ENCODE measurements at regions not wholly inside any gene's neighbourhood (a gene's known extent, or its start where the extent isn't known, plus 50 kb on each side); places are given as distances from the start of the nearest gene placed in this dataset.

DNA sequence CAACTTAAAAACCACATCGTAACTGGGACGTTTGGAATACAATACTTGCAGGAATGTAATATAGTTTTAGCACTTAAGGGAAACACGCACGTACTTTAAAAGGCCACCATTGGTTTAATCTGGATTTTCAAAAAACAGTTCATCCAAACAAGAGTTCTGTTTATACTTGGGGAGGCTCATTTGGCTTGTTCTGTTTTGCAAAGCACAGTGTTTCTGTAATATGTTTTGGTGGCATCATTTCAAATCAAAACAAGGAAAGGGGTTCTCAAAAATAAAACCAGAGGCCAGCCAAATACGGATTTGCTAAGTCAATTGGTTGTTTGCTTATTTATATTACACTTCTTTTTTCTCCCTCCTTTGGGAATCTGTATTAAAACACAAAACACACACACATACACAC, 656.1 kb upstream of the SOX9 start:
- Mint-ChIP-seq H3K4me1 (ENCODE audit: low read depth) (no peaks in the 10 kb centered on the region), H3K9me3 (peaks cover 8% of the 10 kb centered on the region), H3K27ac (no peak overlapping the region), H3K4me3 (no peak overlapping the region), H3K36me3 (no peaks in the 10 kb centered on the region), H3K27me3 (no peaks in the 10 kb centered on the region)
- ChIA-PET POLR2A (no interaction called here), CTCF (no interaction called here)
- intact Hi-C loops (cut with micrococcal nuclease), result no loop called here
- DNase-seq, result no peak

DNA sequence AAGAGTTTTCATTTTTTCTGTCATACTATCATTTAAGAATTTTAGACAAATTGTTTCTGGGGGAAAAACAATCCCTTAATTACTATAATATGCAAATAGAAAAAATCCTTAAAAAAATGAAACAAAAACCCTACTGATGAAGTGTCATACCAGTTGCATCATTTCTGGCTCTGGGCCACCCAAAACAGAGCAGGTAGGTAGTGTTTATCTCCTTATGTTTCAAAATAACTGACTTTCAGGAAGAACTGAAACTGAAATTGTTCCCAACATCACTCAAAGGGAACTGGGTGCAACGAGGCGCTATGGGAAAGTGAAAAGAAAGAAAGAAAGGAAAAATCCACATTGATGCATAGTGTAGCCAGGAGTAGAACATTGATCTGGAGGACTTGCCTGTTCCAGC, 653.1 kb upstream of the SOX9 start:
- Mint-ChIP-seq H3K36me3 (no peaks in the 10 kb centered on the region), H3K9me3 (peaks cover 6% of the 10 kb centered on the region), H3K27me3 (no peaks in the 10 kb centered on the region), H3K27ac (no peak overlapping the region), H3K4me1 (ENCODE audit: low read depth) (no peaks in the 10 kb centered on the region), H3K4me3 (no peak overlapping the region)
- ChIA-PET CTCF (no interaction called here), POLR2A (no interaction called here)
- intact Hi-C loops (cut with micrococcal nuclease), result no loop called here
- DNase-seq, result no peak

DNA sequence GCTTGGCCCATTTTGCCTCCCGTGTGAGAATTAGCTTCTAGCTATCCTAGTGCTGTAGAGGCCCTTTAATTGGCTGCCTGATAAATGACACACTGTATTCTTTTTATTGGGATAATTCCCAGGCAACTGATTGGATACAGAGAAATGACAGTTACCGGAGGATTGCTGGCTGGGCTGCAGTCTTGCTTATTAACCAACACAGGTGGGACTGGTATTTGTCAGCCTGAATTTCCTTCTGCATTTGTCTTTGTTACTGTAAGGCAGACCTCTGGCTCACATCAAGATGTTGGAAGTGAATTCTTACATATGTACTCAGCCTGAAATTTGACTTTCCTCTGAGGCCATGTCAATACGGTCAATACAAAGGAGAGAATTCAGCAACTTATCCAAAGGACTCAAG, 650.8 kb upstream of the SOX9 start:
- intact Hi-C loops (cut with micrococcal nuclease), result loop anchor here (10.0 kb wide), 1 partner anchor 645 kb away; no protein-coding TSS in a partner anchor
- Mint-ChIP-seq H3K27ac (no peak overlapping the region), H3K4me1 (ENCODE audit: low read depth) (no peaks in the 10 kb centered on the region), H3K4me3 (no peak overlapping the region), H3K27me3 (no peaks in the 10 kb centered on the region), H3K9me3 (no peaks in the 10 kb centered on the region), H3K36me3 (no peaks in the 10 kb centered on the region)
- ChIA-PET CTCF (no interaction called here), POLR2A (no interaction called here)
- DNase-seq, result no peak

DNA sequence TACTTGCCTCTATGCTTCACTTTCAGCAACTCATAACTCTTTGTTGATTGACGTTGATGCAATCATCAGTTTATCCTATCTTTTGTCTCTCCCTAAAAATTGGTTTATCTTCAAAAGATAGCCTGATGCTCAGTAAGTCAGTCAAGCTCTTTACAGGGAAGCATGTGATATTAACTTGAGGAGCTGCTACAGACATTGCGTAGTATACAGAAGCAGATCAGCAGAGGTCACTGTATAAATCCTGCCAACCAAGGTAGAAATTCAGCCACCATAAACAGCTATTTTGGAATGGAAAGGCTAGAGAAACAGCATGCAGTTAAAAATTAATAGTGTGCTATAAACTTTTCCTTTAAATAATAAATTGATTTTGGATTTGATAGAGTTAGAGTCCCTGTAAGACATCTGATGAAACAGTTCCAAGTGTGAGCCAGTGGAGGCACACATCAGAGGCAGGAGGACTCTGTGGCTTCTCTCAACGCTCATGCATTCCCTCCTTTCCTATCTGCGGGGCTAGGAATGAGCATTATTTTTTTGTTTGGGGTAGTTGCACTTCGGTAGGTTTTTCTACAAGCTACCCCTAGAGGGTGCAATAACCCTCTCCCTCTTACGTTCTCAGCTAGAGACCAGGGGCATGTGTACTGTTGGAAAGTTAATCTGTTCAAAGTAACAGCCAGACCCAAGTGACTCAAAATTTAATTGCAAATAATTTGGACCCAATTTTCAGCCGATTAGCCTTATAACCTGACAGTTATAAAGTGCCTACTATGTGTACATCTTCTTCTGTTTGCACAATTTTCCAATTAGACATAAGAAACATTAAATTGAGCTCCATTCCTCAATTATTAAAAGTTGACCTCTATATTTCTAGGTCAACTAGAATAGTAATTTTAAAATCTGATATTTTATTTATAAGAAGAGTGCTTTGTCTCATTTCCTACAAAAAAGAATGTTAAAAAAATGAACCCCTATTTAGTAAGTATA, 647.7 kb upstream of the SOX9 start:
- Mint-ChIP-seq H3K27ac (no peak overlapping the region), H3K36me3 (no peaks in the 10 kb centered on the region), H3K4me1 (ENCODE audit: low read depth) (no peaks in the 10 kb centered on the region), H3K9me3 (peaks cover 2% of the 10 kb centered on the region), H3K27me3 (no peaks in the 10 kb centered on the region), H3K4me3 (no peak overlapping the region)
- intact Hi-C loops (cut with micrococcal nuclease), result loop anchor here (10.0 kb wide), 1 partner anchor 642 kb away; no protein-coding TSS in a partner anchor
- no peak for DNase-seq
- ChIA-PET CTCF (interaction anchor here (0.9 to 1.2 kb wide), 2 partner anchors 12 to 1067 kb away, joined by 3 to 4 read pairs; no protein-coding TSS in a partner anchor), POLR2A (no interaction called here)

DNA sequence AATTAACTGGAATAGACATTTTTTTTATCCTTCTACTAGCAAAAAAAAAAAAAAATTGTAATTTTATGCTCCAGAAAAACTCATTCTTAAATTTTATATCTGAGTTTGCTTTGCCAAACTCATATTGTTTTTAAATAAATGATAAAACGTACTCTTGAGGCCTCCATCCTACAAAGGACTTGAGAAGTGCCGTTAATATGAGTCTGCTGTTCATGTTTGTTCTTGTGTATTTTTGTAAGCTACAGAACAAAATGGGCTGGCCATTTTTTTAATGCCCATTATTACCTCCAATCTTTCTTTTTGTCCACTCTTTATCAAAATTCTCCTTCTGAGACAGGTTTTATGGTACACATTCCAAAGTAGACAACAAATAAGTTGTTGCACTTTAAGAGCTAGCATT, 643.5 kb upstream of the SOX9 start:
- no peak for DNase-seq
- CTCF ChIA-PET, result no interaction called here
- POLR2A ChIA-PET, result no interaction called here
- Mint-ChIP-seq H3K9me3 (peaks cover 2% of the 10 kb centered on the region), H3K4me3 (no peak overlapping the region), H3K36me3 (no peaks in the 10 kb centered on the region), H3K27me3 (no peaks in the 10 kb centered on the region), H3K27ac (no peak overlapping the region), H3K4me1 (ENCODE audit: low read depth) (no peaks in the 10 kb centered on the region)
- intact Hi-C loops (cut with micrococcal nuclease), result loop anchor here (10.0 kb wide), 1 partner anchor 637 kb away; no protein-coding TSS in a partner anchor

DNA sequence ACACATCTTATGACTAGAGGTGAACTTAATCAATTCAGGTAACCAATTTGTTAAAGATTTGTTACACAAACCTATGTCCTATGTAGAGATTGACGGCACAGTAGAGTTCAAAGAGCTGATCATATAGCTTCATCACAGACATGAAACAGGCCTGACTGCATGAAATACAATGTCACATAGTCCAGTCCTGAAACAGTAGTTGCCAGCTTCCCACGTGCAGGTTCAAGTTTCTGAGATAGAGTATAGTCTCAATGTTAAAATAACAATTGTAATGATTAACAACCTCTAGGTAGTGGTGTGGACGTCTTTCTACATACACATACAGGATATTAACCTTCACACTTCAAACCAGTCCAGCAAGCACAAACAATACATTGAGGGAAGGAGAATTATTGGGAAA, 640.7 kb upstream of the SOX9 start:
- ChIA-PET POLR2A (no interaction called here), CTCF (interaction anchor here (0.7 kb wide), 1 partner anchor 61 kb away, joined by 3 read pairs; no protein-coding TSS in a partner anchor)
- no peaks in the 10 kb centered on the region for H3K27me3 Mint-ChIP-seq
- H3K4me1 Mint-ChIP-seq (ENCODE audit: low read depth), result no peaks in the 10 kb centered on the region
- no peaks in the 10 kb centered on the region for H3K36me3 Mint-ChIP-seq
- DNase-seq, result no peak
- H3K4me3 Mint-ChIP-seq, result no peak overlapping the region
- peaks cover 5% of the 10 kb centered on the region for H3K9me3 Mint-ChIP-seq
- intact Hi-C loops (cut with micrococcal nuclease), result no loop called here
- H3K27ac Mint-ChIP-seq, result no peak overlapping the region

DNA sequence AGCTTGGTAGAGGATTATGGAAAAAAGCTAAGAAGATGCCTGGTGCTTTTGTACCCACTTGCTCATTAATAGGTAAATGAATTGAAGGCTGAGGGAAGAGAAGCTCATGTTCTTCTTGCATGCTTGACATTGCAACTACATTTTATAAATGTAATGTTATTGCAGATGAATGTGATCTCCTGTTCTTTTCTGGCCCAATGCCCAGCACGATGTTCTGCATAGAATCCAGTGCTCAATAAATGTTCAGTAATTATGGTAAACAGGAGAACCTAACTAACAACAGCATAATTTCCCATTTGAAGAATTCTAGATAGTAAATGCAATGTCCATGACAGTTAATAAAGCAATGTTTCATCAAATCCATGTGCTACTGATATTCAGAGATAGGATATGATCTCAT, 638.2 kb upstream of the SOX9 start:
- Mint-ChIP-seq H3K27me3 (no peaks in the 10 kb centered on the region), H3K4me3 (no peak overlapping the region), H3K4me1 (ENCODE audit: low read depth) (no peaks in the 10 kb centered on the region), H3K36me3 (no peaks in the 10 kb centered on the region), H3K27ac (no peak overlapping the region), H3K9me3 (peaks cover 2% of the 10 kb centered on the region)
- no peak for DNase-seq
- CTCF ChIA-PET, result no interaction called here
- POLR2A ChIA-PET, result no interaction called here
- intact Hi-C loops (cut with micrococcal nuclease), result no loop called here

DNA sequence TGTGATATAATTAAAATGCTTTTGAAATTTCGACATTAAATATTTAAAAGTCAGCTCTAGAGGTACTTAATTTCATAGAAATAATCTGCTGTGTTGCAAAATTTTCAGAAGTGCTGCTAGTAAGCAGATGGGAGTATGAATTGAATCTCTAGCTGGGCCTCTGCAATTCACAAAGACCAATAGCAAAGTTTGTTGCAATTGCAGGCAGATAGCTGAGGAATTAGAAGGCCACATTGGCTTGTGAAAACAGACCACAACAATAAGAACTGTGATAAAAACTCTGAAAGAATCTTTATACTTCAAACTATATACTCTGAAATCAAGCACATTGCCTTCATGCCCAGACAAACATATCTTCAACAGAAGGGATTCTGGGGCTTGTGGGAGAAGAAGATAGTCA, 636.3 kb upstream of the SOX9 start:
- Mint-ChIP-seq H3K4me1 (ENCODE audit: low read depth) (no peaks in the 10 kb centered on the region), H3K4me3 (no peak overlapping the region), H3K27me3 (no peaks in the 10 kb centered on the region), H3K27ac (no peak overlapping the region), H3K9me3 (peaks cover 2% of the 10 kb centered on the region), H3K36me3 (no peaks in the 10 kb centered on the region)
- intact Hi-C loops (cut with micrococcal nuclease), result no loop called here
- no peak for DNase-seq
- ChIA-PET CTCF (no interaction called here), POLR2A (no interaction called here)

DNA sequence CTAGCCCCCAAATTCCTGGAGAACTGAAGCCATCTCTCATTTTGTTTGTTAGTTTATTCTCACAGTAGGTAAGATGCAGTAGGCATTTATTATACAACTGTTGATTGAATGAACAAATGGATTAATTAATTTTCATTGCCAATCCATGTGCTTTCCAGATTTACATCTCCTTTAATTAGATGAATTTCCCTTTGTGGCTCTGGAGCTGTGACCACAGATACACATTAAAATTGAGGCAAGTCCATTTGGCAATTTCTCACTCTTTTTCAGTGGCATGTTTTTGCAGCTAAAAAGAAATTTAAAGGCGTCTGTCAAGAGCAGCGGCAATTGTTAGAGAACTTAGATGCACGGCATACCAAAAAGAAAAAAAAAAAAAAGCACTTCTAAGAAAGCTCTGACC, 635.4 kb upstream of the SOX9 start:
- POLR2A ChIA-PET, result no interaction called here
- Mint-ChIP-seq H3K27me3 (no peaks in the 10 kb centered on the region), H3K36me3 (no peaks in the 10 kb centered on the region), H3K4me1 (ENCODE audit: low read depth) (no peaks in the 10 kb centered on the region), H3K4me3 (no peak overlapping the region), H3K27ac (no peak overlapping the region), H3K9me3 (peaks cover 2% of the 10 kb centered on the region)
- CTCF ChIA-PET, result no interaction called here
- intact Hi-C loops (cut with micrococcal nuclease), result no loop called here
- no peak for DNase-seq

DNA sequence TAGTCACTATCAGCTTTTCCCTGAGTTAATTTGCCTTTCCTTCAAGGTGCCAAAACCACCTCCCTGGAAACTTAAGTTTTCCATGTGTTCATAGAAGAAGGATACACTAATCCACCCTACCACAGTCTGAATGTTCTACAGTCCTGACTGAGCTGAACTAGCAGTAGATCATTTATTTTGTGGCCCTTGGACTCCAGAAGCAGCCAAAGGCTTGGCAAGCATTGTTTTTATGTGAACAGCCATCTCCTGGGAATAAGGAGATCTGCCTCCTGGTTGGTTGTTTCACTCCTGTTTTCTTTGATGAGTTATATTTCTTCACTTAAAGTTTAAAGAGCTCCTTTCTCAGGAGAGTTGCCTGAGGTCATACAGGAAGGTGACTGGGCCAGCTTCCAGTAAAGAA, 634.6 kb upstream of the SOX9 start:
- no peak overlapping the region for H3K4me3 Mint-ChIP-seq
- no peak for DNase-seq
- no peak overlapping the region for H3K27ac Mint-ChIP-seq
- no peaks in the 10 kb centered on the region for H3K36me3 Mint-ChIP-seq
- POLR2A ChIA-PET, result no interaction called here
- H3K27me3 Mint-ChIP-seq, result no peaks in the 10 kb centered on the region
- H3K9me3 Mint-ChIP-seq, result peaks cover 4% of the 10 kb centered on the region
- intact Hi-C loops (cut with micrococcal nuclease), result no loop called here
- CTCF ChIA-PET, result no interaction called here
- no peaks in the 10 kb centered on the region for H3K4me1 Mint-ChIP-seq (ENCODE audit: low read depth)

DNA sequence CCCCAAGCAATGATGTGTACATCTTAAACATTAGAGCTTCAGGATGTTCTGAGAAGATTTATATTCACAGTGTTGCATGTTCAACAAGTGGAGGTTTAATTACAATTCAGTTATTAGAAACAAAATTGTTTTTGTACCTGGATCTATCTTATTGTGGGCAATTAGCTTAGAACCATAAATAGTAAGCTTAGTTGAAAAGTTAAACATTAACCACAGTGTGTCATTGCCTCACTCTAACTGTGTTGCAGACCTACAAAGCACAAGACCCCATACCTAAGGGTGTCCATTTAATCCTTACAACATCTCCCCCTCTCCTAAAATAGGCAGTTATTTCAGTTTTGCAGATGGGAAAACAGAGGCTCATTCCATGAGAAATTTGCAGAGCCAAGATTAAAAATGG, 632.0 kb upstream of the SOX9 start:
- DNase-seq, result no peak
- Mint-ChIP-seq H3K27ac (no peak overlapping the region), H3K4me1 (ENCODE audit: low read depth) (no peaks in the 10 kb centered on the region), H3K9me3 (peaks cover 2% of the 10 kb centered on the region), H3K36me3 (no peaks in the 10 kb centered on the region), H3K4me3 (no peak overlapping the region), H3K27me3 (no peaks in the 10 kb centered on the region)
- CTCF ChIA-PET, result no interaction called here
- POLR2A ChIA-PET, result no interaction called here
- intact Hi-C loops (cut with micrococcal nuclease), result no loop called here

DNA sequence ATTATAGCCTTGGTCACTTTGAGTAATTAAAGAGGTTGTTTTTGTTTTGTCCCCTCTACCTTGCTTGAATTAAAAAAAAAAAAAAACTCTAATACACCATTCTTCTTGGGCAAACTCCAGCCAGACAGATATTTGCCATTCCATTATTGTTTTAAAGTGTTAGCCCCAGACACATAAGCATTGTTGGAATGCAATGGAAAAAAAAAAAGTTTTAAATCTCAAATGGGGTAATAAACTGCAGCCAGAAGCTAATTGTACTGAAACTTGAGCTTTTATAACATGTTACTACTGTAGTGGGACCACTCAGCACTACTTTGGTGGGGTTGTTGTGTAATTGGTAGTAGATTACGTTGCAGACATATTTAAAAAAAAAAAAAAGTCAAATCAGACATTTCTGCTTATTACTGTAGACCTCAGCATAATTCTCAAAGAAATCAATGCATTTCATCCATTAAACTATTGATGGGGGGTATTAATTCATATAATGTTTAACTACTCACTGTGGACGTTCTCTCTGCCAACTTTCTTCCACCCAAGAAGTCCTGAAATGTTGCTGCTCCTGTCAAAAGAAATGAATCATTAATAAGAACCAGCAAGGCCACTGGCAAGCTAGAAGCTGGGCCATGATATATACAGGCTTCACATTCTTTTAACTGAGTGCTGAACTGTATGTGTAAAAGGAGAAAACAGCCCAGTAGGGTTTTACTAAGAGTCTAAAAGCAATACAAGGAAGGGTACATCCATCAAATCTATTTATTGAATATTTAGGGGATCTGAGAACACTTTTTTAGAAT, 626.6 kb upstream of the SOX9 start:
- H3K36me3 Mint-ChIP-seq, result no peaks in the 10 kb centered on the region
- no peaks in the 10 kb centered on the region for H3K4me1 Mint-ChIP-seq (ENCODE audit: low read depth)
- no peaks in the 10 kb centered on the region for H3K27me3 Mint-ChIP-seq
- POLR2A ChIA-PET, result no interaction called here
- CTCF ChIA-PET, result interaction anchor here (0.6 kb wide), 1 partner anchor 17 kb away, joined by 5 read pairs; no protein-coding TSS in a partner anchor
- H3K27ac Mint-ChIP-seq, result no peak overlapping the region
- H3K4me3 Mint-ChIP-seq, result no peak overlapping the region
- DNase-seq, result no peak
- intact Hi-C loops (cut with micrococcal nuclease), result no loop called here
- peaks cover 2% of the 10 kb centered on the region for H3K9me3 Mint-ChIP-seq
